HepG2 (cell line): ENCODE measurements at regions not wholly inside any gene's neighbourhood (a gene's known extent, or its start where the extent isn't known, plus 50 kb on each side); places are given as distances from the start of the nearest gene placed in this dataset.

Experiments used
- ATAC-seq: fragments of 200-7000 bp; cut with Tn5 transposase; 3 replicates; pipeline ENCODE4 v1.9.1; 2020; ENCODE audit warnings: mild to moderate bottlenecking, moderate library complexity
- BruUV-seq: library from RNA; stranded (reverse); fragments of 400-500 nt; replicated peaks from 2 replicates; lab custom pipeline; 2021; lab: Mats Ljungman, UMichigan
- CTCF ChIA-PET: fragments of 300-600 bp; formaldehyde crosslinking; extraction: SDS; loops from one replicate; lab custom pipeline; 2021; ENCODE audit warnings: low total read pairs, inconsistent platforms, low intra/inter-chr PET ratio; lab: Yijun Ruan, JAX
- POLR2A ChIA-PET: fragments of 350-600 bp; sonication (Branson Sonifier 250); formaldehyde crosslinking; loops from one replicate; lab custom pipeline; 2020; ENCODE audit warnings: antibody characterized with exemption, inconsistent platforms; lab: Yijun Ruan, JAX
- DNase-seq: peaks from one replicate; pipeline ENCODE4 v3.0.0-alpha.2; 2015; ENCODE audit warnings: low spot score
- FAIRE-seq: peaks from 3 replicates; lab custom pipeline; 2011; peaks lifted over from hg19 to GRCh38; lab: Jason Lieb, UNC
- H2AFZ ChIP-seq: one replicate; pipeline ENCODE4 v1.6.1; 2011; ENCODE audit warnings: low read length, inconsistent platforms
- H3K27ac ChIP-seq: fragments of 300-600 bp; 3 replicates; pipeline ENCODE4 v1.8.0; 2011; ENCODE audit warnings: mixed run types, mild to moderate bottlenecking, mixed read lengths, low read length, inconsistent platforms; ENCODE audit not compliant: insufficient read depth; ENCODE audit errors: extremely low read length
- H3K27me3 ChIP-seq, 2 experiments: fragments of 200-600 bp in 1 of 2; 2 replicates in 1 of 2; 3 replicates in 1 of 2; pipeline versions ENCODE4 v1.6.0 to v1.8.0; 2011; ENCODE audit warnings: low read length in 2 of 2, mild to moderate bottlenecking in 2 of 2, moderate library complexity in 2 of 2, inconsistent platforms in 1 of 2; ENCODE audit not compliant: insufficient read depth in 2 of 2, control insufficient read depth in 1 of 2
- H3K36me3 ChIP-seq, 2 experiments: fragments of 200-600 bp in 1 of 2; replicated peaks in 1 of 2; 2 replicates in 1 of 2; 3 replicates in 1 of 2; pipeline versions ENCODE4 v1.5.1 to v1.8.0; 2011; ENCODE audit warnings: low read length in 2 of 2, inconsistent platforms in 1 of 2; ENCODE audit not compliant: insufficient read depth in 2 of 2, control insufficient read depth in 1 of 2
- H3K4me1 ChIP-seq: 2 replicates; pipeline ENCODE4 v1.5.1; 2012; ENCODE audit warnings: low read length, inconsistent platforms; ENCODE audit not compliant: insufficient read depth
- H3K4me2 ChIP-seq: 2 replicates; pipeline ENCODE4 v1.6.0; 2011; ENCODE audit warnings: low read depth, low read length, inconsistent platforms
- H3K4me3 ChIP-seq, 3 experiments: fragments of 200-600 bp in 1 of 3; sonication (generic), shearing (Covaris generic) in 1 of 3; replicated peaks in 1 of 3; 2 replicates each; pipeline ENCODE4 v1.5.1; 2011 to 2016; ENCODE audit warnings: low read length in 3 of 3, inconsistent platforms in 2 of 3, low read depth in 2 of 3, mild to moderate bottlenecking in 2 of 3, control low read depth in 1 of 3, mixed read lengths in 1 of 3; ENCODE audit not compliant: insufficient read depth in 1 of 3
- H3K79me2 ChIP-seq: one replicate; pipeline ENCODE4 v1.6.1; 2011; ENCODE audit warnings: low read length, inconsistent platforms; ENCODE audit not compliant: insufficient read depth
- H3K9ac ChIP-seq: 2 replicates; pipeline ENCODE4 v1.6.0; 2011; ENCODE audit warnings: mild to moderate bottlenecking, low read depth, low read length, inconsistent platforms; ENCODE audit not compliant: insufficient read depth
- H3K9me3 ChIP-seq: 2 replicates; pipeline ENCODE4 v1.5.1; 2012; ENCODE audit warnings: mild to moderate bottlenecking, low read length
- H4K20me1 ChIP-seq: 2 replicates; pipeline ENCODE4 v1.6.0; 2011; ENCODE audit warnings: inconsistent platforms, mild to moderate bottlenecking, low read length, moderate library complexity; ENCODE audit not compliant: insufficient read depth
- GLI4 ChIP-seq: sonication (generic); formaldehyde crosslinking; IDR thresholded peaks from 2 replicates; pipeline ENCODE4 v1.5.1; 2020; ENCODE audit warnings: missing genetic modification reagents, mild to moderate bottlenecking, moderate library complexity, borderline replicate concordance
- MYPOP ChIP-seq: sonication (generic); formaldehyde crosslinking; IDR thresholded peaks from 2 replicates; pipeline ENCODE4 v1.8.1; 2023; ENCODE audit warnings: mild to moderate bottlenecking, moderate library complexity, missing genetic modification reagents
- UBTF ChIP-seq: sonication (generic); formaldehyde crosslinking; IDR thresholded peaks from 2 replicates; pipeline ENCODE4 v1.4.0; 2020; ENCODE audit warnings: mild to moderate bottlenecking, missing genetic modification reagents
- ZBTB7B ChIP-seq: sonication (generic); formaldehyde crosslinking; IDR thresholded peaks from 2 replicates; pipeline ENCODE4 v1.4.0; 2020; ENCODE audit warnings: missing genetic modification reagents
- ZC3H13 ChIP-seq: sonication (generic); formaldehyde crosslinking; IDR thresholded peaks from 2 replicates; pipeline ENCODE4 v1.8.1; 2023; ENCODE audit warnings: mild to moderate bottlenecking, missing genetic modification reagents, moderate library complexity
- ZFY ChIP-seq: sonication (generic); formaldehyde crosslinking; IDR thresholded peaks from 2 replicates; pipeline ENCODE4 v1.4.0; 2020; ENCODE audit warnings: missing genetic modification reagents
- ZNF230 ChIP-seq: sonication (generic); formaldehyde crosslinking; IDR thresholded peaks from 2 replicates; pipeline ENCODE4 v1.4.0; 2020; ENCODE audit warnings: mild to moderate bottlenecking, missing genetic modification reagents
- ZNF232 ChIP-seq: sonication (generic); formaldehyde crosslinking; IDR thresholded peaks from 2 replicates; pipeline ENCODE4 v1.4.0; 2020; ENCODE audit warnings: missing genetic modification reagents, borderline replicate concordance
- ZNF326 ChIP-seq: sonication (generic); formaldehyde crosslinking; IDR thresholded peaks from 2 replicates; pipeline ENCODE4 v1.4.0; 2020; ENCODE audit warnings: missing genetic modification reagents, borderline replicate concordance
- WGBS: methylation state at CpG from one replicate; pipeline ENCODE4 v1.1.6; 2017; ENCODE audit warnings: low lambda C conversion rate; 5-methylcytosine and 5-hydroxymethylcytosine counted together
- in situ Hi-C: cut with HindIII; loops from 2 replicates; pipeline ENCODE4 v1.10.0; 2017; ENCODE audit warnings: low pct_unique_long_range_greater_than_20kb; ENCODE audit not compliant: extremely low pct_ligation_motif_present
- intact Hi-C: fragments of 100-400 bp; cut with micrococcal nuclease; formaldehyde crosslinking; loops from one replicate; pipeline ENCODE4 v1.10.0; 2022; ENCODE audit not compliant: unreplicated experiment

- ATAC-seq (no peak), DNase-seq (no peak), FAIRE-seq (no peak)
- Histone ChIP-seq H2AFZ (no peak overlapping the region), H3K9me3 (no peaks in the 10 kb centered on the region), H3K4me1 (no peaks in the 10 kb centered on the region), H3K27me3 (no peaks in the 10 kb centered on the region), H3K9ac (no peak overlapping the region), H3K79me2 (no peaks in the 10 kb centered on the region), H3K27ac (no peak overlapping the region), H3K36me3 (no peaks in the 10 kb centered on the region), H4K20me1 (no peaks in the 10 kb centered on the region), H3K4me2 (no peak overlapping the region), H3K4me3 (no peak overlapping the region)
- 96% methylated on average over 3 of the region's 3 CpGs for WGBS
- in situ Hi-C loops (no loop called here), intact Hi-C loops (no loop called here)
- no TSS peak for BruUV-seq
- CTCF ChIA-PET: no interaction called here
- TF ChIP-seq ZC3H13 (CRISPR knock-in tag) (no peak), ZFY (CRISPR knock-in tag) (no peak), MYPOP (CRISPR knock-in tag) (no peak), ZBTB7B (CRISPR knock-in tag) (no peak), ZNF326 (no peak), ZNF230 (CRISPR knock-in tag) (no peak), GLI4 (CRISPR knock-in tag) (no peak), UBTF (CRISPR knock-in tag) (no peak), ZNF232 (CRISPR knock-in tag) (no peak)
- POLR2A ChIA-PET: no interaction called here
These were observed 499.7 kb upstream of the RGS6 start for GRCh38 chr14:71432334-71433110.
